ENCODE measurements at regions not wholly inside any gene's neighbourhood (a gene's known extent, or its start where the extent isn't known, plus 50 kb on each side); places are given as distances from the start of the nearest gene placed in this dataset.

DNA sequence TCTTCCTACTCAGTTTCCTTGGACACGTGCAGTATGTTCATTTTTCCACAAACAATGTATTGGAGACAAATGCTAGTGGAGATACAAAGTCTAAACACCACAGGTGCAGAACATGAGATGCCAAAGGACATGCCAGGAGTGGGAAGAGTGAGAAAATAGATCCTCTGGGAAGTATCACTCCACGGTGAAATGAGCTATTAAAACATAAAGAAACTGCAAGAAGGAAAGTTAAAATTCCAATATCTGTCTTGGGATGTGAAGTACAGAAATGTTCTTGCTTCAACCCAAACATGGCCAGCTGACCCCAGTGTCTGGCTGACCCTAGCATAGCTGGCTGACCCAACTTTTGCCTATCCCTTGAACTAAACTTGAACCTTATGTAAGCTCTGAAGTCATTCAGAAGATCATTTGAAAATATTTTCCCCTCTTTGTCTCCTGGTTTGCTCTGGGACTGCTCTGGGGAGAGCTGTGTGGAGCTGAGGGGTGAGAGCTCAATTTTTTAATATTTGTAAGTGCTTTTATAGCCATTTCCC, 59.5 kb downstream of the FZD1 start:
- no peak for DNase-seq (ENCODE audit: low read depth)

GRCh38 chr7:91324663-91325062, 60.4 kb downstream of the FZD1 start:
- DNase-seq (ENCODE audit: low read depth): no peak

DNA sequence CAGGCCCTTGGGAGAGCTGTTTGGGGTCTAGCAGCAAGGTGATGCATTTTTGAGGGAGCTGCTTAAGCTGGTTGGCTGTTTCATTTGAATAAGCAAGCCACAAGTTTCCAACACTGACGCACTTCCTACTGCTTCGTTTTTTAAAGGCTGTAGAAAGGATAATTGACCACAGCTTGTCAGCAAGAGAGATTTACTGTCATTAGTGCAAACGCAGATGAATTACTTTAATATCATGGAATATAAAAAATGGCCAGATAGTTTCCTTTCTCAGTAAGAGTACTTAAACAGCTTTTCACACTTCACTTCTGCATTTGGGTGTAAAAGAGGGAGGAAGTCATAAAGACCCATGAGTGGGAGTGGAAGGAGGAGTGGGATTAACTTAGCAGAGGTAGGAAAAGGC, 61.5 kb downstream of the FZD1 start:
- no peak for DNase-seq (ENCODE audit: low read depth)

GRCh38 chr7:91326516-91327199, 62.4 kb downstream of the FZD1 start:
- DNase-seq (ENCODE audit: low read depth): no peak

GRCh38 chr7:91327346-91327745, 63.1 kb downstream of the FZD1 start:
- no peak for DNase-seq (ENCODE audit: low read depth)

DNA sequence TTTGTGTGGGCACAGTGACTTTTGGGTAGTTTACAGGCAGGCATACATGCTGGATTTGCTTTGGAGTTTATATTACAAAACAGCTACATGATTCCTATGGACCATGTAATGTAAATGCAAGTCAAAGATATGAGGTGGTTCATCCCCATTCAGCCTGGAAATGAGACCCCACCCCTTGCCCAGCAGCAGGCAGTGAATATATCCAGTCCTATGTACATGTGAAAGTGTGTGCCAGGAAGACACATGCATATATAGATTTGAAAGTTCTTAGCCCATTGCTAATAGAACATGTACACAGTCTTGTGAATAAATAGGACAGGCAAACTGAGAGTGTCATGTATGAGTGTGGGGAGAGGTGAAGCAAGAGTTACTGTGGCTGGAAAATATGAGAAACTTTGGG, 65.3 kb downstream of the FZD1 start:
- DNase-seq (ENCODE audit: low read depth): no peak

GRCh38 chr7:91330191-91330808, 66.1 kb downstream of the FZD1 start:
- DNase-seq (ENCODE audit: low read depth): no peak

- no peak for DNase-seq (ENCODE audit: low read depth)
Observed at GRCh38 chr7:91330866-91331265, 66.6 kb downstream of the FZD1 start.

GRCh38 chr7:91336106-91336505, 71.9 kb downstream of the FZD1 start:
- no peak for DNase-seq (ENCODE audit: low read depth)

DNA sequence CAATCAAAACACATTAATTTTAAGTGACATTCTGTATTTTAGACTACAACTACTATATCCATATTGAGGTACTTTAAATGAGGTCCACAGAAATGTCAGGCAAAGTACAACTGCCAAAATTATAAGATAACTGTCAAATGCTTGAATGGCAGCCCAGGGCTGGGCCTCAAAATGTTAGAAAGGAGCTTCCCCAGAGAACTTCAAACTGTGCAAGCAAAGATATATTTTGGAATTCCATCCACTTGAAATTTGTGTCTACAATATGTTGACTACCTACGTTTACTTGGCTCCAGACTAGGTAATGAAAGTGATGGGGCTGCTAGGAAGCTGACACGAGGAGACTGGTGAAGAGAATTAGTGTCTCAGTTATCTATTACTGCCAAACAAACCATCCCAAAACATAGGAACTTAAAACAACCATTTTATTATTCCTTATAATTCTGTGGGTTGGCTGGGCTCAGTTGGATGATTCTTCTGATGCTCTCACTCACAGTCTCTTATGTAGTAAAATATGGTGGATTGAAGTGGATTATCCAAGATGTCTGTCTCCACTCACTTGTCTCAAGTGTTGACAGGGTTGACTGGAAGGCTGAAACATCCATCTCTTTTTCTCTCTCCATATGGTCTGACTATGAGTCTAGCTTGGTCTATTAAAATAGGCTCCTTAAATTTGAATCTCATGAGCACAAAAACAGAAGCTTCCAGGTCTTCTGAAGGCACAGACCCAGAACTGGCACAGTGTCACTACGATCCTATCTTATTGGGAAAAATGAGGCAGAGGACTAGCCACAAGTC, 74.2 kb downstream of the FZD1 start:
- no peak for DNase-seq (ENCODE audit: low read depth)

- DNase-seq (ENCODE audit: low read depth): no peak
Observed at GRCh38 chr7:91342346-91342745, 78.1 kb downstream of the FZD1 start.

GRCh38 chr7:91343420-91343960, 79.3 kb downstream of the FZD1 start:
- DNase-seq (ENCODE audit: low read depth): no peak

- no peak for DNase-seq (ENCODE audit: low read depth)
Observed at GRCh38 chr7:91343996-91344629, 79.9 kb downstream of the FZD1 start.

DNA sequence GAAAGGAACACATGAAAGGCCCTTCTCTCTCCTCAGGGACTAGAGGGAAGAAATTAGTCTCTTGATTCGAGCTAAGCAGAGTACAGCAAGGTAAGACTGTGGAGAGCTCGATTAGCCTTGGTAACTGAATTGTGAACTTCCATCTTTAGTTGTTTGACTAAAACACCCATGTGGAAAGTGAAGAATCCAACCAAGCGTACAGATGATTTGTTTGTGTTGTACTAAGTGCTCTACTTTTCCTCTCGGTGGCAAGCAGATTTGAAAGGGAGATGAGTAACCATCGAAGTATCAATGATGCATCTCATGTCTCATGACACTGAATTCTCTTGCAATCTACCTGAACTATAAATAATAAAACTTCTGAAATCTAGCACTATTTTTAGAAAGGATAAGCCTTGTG, 80.7 kb downstream of the FZD1 start:
- no peak for DNase-seq (ENCODE audit: low read depth)

DNA sequence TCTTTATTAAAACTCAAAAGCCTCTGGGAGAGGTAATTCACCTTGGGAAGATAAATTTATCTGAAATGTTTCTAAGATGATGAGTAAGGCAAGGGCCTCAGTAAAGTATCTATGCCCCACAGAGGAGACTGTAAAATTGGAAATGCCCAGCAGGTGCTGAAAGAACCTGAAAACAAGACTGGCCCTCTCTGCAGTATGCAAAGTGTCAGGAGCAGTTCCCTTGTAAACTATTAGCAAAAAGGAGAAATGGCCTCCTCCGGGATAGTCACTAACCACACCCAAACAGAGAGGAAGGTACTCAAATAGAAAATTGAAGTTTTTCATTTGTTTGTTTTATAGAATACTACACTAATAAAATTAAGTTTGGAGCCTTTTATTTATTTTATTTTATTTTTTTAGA, 81.2 kb downstream of the FZD1 start:
- no peak for DNase-seq (ENCODE audit: low read depth)

DNA sequence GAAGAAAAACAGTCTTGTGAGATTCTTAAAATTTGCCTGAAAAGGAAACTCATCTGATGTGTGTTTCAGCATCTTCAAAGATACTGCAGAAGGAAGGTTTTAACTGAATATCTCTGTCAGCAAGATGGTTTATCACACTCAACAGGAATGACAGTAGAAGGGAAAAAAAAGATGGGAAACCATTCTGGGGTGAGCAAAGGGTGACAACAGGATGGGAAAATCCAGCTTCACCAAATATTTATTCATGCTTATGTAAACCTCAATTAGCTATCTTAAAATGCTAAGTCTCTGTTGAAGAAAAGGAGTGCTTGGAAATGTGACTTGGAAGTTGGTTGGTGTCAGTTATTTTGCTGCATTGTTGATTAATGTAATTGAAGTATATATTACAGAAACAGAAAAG, 82.2 kb downstream of the FZD1 start:
- DNase-seq (ENCODE audit: low read depth): no peak

- no peak for DNase-seq (ENCODE audit: low read depth)
Observed at GRCh38 chr7:91347290-91347689, 83.1 kb downstream of the FZD1 start.

DNA sequence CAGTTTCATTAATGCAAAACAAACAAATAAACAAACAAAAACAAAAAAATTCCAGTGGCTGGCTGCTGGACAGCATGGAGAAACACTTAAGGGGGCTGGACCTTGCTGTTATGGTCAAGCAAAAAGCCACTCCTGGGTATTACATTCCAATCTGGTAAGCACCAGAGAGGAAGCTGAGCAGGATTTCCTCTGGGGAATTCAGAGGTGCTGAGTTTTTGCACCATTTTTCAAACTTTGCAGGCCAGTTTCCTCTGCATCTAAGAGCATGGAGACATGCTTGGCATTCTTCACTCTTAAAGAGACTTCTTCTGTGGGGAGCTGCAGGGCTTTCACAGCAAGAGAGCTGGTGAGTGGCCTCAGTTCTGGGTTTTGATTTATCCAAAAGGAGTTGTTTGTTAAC, 84.5 kb downstream of the FZD1 start:
- DNase-seq (ENCODE audit: low read depth): no peak

DNA sequence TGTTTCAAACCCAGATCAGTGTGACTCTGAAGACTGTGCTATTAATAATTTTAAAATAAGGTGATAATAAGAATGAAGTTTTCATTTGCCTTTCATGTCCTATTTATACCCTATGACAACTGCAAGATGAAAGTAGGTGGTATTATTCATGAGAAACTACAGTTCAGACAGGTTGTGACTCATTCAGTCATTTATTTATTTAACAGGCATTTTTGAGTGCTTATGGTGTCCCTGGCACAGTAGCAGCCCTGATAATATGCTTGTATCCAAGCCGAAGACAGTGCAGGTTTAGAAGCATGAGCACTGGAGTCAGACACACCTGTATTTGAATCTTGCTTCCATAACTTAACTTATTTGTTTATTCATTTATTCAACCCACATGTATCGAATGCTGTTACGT, 87.1 kb downstream of the FZD1 start:
- peak; percentile 9 for DNase-seq (ENCODE audit: low read depth)

GRCh38 chr7:91352091-91352490, 87.9 kb downstream of the FZD1 start:
- no peak for DNase-seq (ENCODE audit: low read depth)

DNA sequence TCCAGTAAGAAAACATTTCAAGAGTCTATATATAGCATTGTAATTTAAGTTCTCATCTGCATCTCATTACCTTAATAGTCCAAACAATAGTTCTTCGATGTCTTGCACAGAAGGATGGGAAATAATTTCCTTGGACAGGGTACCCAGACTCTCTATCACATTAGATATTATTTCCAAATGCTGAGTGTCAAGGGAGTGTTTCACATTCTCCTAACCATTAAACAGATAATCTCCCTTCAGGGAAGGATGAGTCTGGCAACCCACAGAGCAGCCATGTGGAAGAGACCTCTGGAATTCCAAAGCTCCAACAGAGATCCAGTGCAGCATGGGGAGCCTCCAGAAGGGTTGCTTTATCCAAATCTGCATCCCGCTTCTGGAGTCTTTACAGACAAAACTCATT, 89.6 kb downstream of the FZD1 start:
- DNase-seq (ENCODE audit: low read depth): no peak
